GM19035 (cell line): ENCODE measurements at regions not wholly inside any gene's neighbourhood (a gene's known extent, or its start where the extent isn't known, plus 50 kb on each side); places are given as distances from the start of the nearest gene placed in this dataset.
A peak's percentile ranks its signal among the peaks of the same experiment; 100 is the strongest.

Experiments
- ATAC-seq: cut with Tn5 transposase; IDR thresholded peaks from one replicate; pipeline ENCODE4 v1.9.1; 2021; ENCODE audit not compliant: unreplicated experiment

DNA sequence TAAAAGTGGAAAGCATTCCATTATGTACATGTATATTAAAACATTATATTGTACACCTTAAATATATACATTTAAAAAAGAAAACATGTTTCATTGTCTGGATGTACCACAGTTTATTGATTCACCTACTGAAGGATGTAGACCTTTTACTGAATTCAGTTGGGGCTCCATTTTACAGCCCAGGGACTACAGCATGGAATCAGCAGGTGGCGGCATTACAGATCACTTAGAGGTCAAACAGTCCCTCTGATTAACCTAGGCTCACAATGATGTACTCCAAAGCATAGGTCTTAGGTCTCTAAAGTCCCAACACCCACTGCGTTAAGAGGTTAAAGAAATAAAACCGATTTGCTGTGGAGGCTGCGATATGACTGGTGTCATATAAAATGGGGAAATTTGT, 490.9 kb downstream of the SHISA9 start:
- no peak for ATAC-seq

DNA sequence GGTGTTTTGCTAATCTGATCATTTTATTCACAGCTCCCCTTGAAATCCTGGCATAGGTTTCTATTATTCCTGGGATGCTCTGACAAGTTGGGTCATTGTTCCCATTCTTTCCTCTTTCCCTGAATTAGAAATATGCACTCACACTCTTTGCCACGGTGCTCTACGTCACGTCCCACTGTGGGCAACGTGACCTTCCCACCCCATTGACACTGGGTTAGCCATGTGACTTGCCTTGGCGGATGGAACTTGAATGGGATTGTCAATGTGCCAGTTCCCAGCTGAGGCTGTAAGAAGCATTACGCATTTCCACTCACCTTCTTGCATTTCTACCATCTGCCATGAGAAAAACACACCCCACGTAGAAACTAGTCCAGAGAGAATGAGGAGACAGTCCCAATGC, 492.4 kb downstream of the SHISA9 start:
- no peak for ATAC-seq

DNA sequence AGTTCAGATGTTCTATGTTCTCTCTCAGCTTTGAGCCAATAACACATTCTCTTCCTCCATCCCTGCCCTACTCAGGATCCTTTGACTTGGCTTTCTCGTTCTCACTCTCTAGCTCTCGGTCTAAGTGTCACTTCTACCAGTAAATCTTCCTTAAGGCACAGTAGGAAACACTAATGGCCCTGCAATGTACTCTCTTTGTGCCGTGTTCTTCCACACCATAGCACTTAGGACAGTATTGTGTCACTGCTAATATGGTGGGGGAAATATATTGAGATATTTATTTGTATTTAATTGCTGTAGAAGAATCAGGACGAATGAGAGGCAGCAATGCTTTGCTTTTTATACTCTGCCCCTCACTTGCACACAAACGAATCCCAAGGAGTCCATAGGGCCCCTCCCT, 493.1 kb downstream of the SHISA9 start:
- no peak for ATAC-seq

GRCh38 chr16:13397126-13397525, 495.7 kb downstream of the SHISA9 start:
- ATAC-seq = no peak

GRCh38 chr16:13401641-13402040, 500.2 kb downstream of the SHISA9 start:
- no peak for ATAC-seq

- ATAC-seq = no peak
These were observed 501.2 kb downstream of the SHISA9 start for GRCh38 chr16:13402601-13403000.

DNA sequence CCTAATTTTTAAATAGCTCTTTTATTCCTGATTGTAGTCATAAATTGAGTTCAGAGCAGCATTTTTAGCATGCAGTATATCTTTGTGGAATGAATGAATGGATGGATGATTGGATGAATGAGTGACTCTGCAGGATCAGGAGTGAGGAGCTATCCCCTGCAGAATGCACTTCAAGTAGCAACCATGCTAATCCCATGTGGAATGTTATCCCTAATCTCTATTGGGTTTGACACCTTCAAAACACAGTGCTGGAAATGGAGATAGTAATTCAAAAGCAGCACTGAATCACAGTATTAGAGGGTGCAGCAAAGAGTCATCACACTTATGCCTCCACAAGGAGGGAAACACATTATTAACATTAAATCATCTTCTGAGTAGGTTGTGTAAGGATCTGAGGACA, 501.9 kb downstream of the SHISA9 start:
- no peak for ATAC-seq

DNA sequence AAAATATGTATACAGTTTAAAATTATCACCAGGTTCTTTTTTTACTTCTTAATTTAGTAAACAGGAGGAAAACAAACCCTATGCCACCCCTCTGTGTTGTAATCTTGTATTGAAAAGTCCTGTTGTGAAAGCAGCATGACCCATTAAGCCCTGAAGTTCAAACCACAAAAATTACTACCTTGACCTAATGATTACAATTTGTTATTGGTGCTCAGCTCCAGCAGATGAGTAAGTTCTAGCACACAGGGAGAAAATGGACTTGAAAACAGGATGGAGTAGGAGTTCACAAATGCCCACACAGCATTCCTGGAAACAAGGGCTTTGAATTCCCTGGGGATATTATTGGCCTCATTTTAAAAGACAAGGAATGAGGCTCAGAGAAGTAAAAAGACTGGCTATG, 505.8 kb upstream of the ERCC4 start:
- ATAC-seq = no peak

DNA sequence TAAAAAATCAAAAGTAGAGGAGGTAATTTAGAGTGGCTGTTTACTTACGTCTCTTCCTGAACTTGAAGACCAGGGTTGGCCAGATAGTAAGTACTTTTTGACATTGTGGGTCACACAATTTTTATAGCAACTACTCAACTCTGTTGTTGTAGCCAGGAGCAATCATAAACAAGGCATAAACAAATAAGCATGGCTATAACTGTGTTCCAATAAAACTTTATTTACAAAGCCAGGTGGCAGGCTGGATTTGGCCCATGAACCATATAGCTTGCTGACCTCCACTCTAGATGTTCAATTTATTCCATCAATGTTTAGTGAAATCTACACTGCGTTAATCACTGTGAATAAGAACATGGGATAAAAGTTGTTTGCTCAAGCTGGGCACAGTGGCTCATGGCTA, 500.4 kb upstream of the ERCC4 start:
- ATAC-seq = no peak

- ATAC-seq = no peak
These were observed 498.2 kb upstream of the ERCC4 start for GRCh38 chr16:13421726-13422125.

DNA sequence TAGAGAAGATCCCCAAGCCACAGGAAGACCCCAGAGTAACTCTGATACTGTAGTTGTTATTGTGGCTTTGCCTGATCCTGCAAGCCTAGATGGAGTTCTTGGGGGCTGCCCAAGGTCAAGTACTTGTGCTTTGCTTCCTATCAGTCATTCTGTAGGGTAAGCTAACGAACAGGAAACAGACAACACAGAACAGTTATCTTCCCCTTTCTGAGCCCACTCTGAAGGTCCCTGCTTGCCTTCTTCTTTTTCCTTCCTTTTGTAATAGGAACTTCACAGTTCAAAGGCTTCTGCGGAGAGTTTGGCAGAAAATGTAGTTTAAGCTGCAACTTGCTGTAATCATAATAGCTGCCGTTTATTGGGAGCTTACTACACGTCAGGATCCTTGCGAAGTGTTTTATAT, 494.1 kb upstream of the ERCC4 start:
- no peak for ATAC-seq

GRCh38 chr16:13426269-13426668, 493.7 kb upstream of the ERCC4 start:
- ATAC-seq = no peak

DNA sequence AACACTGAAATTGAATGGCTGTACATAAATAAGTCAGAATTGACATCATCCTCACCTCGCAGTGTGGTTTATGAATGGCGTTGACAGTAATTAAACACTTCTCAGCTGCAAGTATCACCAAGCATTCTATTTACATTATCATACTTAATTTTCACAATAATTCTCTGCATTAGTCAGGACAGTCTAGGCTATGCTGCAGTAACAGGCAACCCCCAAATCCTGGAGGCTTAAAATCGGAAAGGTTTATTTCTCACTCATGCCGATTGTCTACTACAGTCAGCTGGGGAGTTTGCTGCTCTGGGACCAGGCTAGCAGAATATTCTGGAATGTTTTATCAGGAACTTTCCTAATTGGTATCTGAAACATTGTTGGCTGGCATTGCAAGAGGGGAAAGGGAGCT, 493.2 kb upstream of the ERCC4 start:
- no peak for ATAC-seq

DNA sequence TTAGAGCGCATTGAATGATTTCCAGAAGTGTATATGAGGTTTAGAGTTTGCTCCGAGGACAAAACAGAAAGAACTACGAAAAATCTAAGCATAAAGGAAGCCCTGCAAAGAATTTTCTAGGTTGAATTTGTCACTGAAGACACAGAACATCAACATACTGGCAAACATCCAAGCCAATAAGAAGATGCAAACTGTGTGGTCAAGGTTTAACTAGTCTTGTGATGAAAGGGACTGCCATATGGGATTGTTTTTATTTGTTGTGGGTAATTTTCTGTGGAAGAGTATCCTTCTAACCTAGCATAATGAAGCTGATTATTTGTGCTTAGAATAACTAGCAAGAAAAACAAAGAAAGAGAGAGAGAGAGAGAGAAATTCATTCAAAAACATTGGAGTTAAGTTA, 492.0 kb upstream of the ERCC4 start:
- no peak for ATAC-seq

- no peak for ATAC-seq
These were observed 490.5 kb upstream of the ERCC4 start for GRCh38 chr16:13429416-13429815.

DNA sequence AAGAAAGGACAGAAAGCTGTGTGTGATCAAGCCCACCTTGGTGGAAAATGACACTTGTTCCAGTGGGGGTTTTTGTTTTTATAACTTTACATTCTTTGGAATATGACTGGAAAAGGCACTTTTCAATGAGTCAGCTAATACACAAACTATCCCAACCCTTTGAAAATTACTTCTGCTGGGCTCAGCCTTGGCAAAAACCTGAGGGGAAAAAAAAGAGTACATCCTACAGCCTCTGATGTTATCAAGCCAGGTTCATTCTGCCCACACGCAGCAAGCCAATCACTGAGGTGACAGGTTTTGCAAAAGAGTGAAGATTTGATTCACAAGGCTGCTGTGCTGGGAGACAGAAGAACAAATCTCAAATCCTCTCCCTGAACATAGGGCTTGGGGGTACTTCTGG, 484.5 kb upstream of the ERCC4 start:
- ATAC-seq = no peak

- ATAC-seq = no peak
These were observed 484.0 kb upstream of the ERCC4 start for GRCh38 chr16:13435873-13436474.

DNA sequence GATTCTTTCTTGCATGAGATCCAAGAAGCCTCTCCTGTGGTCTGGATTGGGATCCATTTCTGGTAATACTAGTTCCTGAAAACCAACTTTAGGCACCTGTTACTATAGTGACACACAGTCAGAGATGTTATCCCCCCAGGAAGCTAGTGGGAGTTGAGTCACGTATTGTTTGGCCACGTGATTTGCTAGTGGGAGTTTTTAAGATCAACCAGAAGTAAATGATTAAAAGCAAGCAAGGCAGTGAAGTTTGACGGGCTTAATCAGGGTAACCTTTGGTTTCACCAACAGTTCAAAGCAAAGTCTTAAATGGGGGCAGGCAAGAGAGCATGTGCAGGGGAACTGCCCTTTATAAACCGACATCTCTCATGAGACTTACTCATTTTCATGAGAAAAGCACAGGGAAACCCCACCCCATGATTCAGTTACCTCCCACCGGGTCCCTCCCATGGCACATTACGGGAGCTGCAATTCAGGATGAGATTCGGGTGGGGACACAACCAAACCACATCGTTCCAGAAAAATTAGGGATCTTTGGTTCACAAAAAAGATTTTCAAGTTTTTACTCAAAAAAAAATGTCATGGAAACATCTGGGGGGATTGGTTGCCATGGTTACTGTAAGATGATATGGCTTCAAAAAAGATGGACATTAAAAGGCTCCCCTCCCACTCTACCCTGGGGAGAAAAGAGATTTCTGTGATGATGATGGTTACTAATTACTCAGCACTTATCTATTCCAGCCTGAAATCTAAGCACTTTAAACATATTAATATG, 483.1 kb upstream of the ERCC4 start:
- ATAC-seq = peak; percentile 64

DNA sequence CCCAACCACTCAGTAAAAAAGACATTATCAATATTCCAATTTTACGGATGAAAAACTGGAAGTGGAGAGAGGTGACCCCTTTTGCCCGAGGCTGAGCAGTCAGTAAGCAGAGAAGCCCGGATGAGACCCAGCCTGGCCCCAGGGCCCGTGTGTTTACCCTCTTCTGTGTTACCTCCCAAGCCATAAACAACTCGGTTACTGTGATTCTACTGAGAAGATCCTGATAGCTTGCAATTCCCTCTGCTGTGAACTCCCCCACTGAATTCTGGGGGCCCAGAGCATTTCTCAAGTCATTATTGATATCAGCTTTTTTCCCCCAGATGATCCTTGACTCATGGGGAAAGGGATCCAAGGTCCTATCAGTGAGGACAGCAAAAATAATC, 482.6 kb upstream of the ERCC4 start:
- ATAC-seq = no peak

DNA sequence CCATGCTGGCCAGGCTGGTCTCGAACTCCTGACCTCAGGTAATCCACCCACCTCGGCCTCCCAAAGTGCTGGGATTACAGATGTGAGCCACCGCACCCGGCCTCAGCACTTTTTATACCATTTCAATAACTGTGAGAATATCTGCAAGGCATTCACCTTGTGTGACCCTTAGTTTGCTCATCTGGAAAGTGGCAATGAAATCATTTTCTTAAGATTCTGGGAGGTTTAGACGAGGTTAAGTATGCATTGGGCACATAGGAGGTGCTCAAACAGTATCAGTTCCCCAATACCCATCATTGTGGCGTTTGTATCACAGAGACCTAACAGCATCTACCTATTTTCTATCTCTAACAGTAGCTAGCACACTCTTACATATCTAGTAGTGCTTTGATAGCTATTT, 481.9 kb upstream of the ERCC4 start:
- ATAC-seq = no peak

GRCh38 chr16:13439766-13440165, 480.2 kb upstream of the ERCC4 start:
- ATAC-seq = no peak

- ATAC-seq = peak; percentile 70
These were observed 478.3 kb upstream of the ERCC4 start for GRCh38 chr16:13441675-13442074.

DNA sequence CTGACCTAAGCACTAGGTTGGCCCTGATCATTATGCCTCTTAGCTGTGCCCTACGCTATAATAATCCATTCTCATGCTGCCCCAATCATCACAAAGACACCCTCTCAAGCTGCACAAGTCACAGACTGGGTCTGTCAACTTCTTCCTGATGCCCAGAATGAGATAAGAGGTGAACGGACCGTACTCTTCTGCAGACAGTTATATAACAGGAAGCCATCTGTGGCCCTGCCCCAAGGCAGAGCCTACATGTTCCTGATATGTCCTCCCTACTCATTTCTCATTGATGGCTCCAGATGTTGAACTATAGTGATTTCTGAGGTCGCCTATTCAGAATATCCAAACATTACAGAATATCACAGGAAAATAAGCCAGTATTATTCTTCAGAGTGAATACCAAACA, 471.6 kb upstream of the ERCC4 start:
- no peak for ATAC-seq
